Ishikawa (cell line): ENCODE measurements at regions not wholly inside any gene's neighbourhood (a gene's known extent, or its start where the extent isn't known, plus 50 kb on each side); places are given as distances from the start of the nearest gene placed in this dataset.

Experiments used
- CEBPB ChIP-seq: IDR thresholded peaks from 2 replicates; pipeline ENCODE4 v1.6.1; 2012
- CREB1 ChIP-seq: IDR thresholded peaks from 2 replicates; pipeline ENCODE4 v1.6.1; 2012; ENCODE audit warnings: low read depth
- EP300 ChIP-seq: IDR thresholded peaks from 2 replicates; pipeline ENCODE4 v1.6.1; 2012; ENCODE audit warnings: borderline replicate concordance
- FOXM1 ChIP-seq: IDR thresholded peaks from 2 replicates; pipeline ENCODE4 v1.6.1; 2012; ENCODE audit warnings: low read depth, borderline replicate concordance
- NFIC ChIP-seq: IDR thresholded peaks from 2 replicates; pipeline ENCODE4 v1.6.1; 2012
- RAD21 ChIP-seq: IDR thresholded peaks from 2 replicates; pipeline ENCODE4 v1.6.1; 2012; ENCODE audit warnings: low read depth
- REST ChIP-seq: IDR thresholded peaks from 2 replicates; pipeline ENCODE4 v1.6.1; 2012; ENCODE audit warnings: low read depth, mild to moderate bottlenecking
- TAF1 ChIP-seq: IDR thresholded peaks from 2 replicates; pipeline ENCODE4 v1.6.1; 2012; ENCODE audit warnings: low read depth, mild to moderate bottlenecking
- TCF12 ChIP-seq: IDR thresholded peaks from 2 replicates; pipeline ENCODE4 v1.6.1; 2012; ENCODE audit warnings: low read depth

GRCh38 chr6:156715839-156716238 lies 61.3 kb upstream of the ARID1B start:
- TF ChIP-seq REST = no peak
- no peak for TF ChIP-seq EP300
- TF ChIP-seq NFIC = no peak
- TF ChIP-seq TCF12 = no peak
- TF ChIP-seq RAD21 = no peak
- no peak for TF ChIP-seq TAF1
- TF ChIP-seq CREB1 = no peak
- TF ChIP-seq CEBPB = no peak
- TF ChIP-seq FOXM1 = no peak
